ENCODE measurements at regions not wholly inside any gene's neighbourhood (a gene's known extent, or its start where the extent isn't known, plus 50 kb on each side); places are given as distances from the start of the nearest gene placed in this dataset.
"Not testable (repeated sequence)": the region's sequence is repeated elsewhere in the genome, so short reads cannot be mapped to it uniquely, and the experiment has no call there.

GRCh38 chr15:30195355-30196008 is 60.6 kb downstream of the GOLGA8T start:
- FAIRE-seq; H3K27me3 ChIP-seq (ENCODE audit: control insufficient read depth, insufficient read depth, low read length); intact Hi-C loops (cut with DNase I); H3K36me3 ChIP-seq (ENCODE audit: control insufficient read depth in 2 of 3, insufficient read depth in 3 of 3, low read length in 3 of 3); H3K27ac ChIP-seq (ENCODE audit: low read depth in 2 of 2, low read length in 2 of 2); H3K4me3 ChIP-seq (ENCODE audit: low read length in 3 of 3); H3K9me3 ChIP-seq (ENCODE audit: control insufficient read depth in 2 of 3, insufficient read depth in 1 of 3, low read length in 3 of 3); H3K9ac ChIP-seq (ENCODE audit: low read length in 3 of 3); H3K4me1 ChIP-seq (ENCODE audit: control insufficient read depth in 2 of 3, insufficient read depth in 2 of 3, low read depth in 1 of 3, low read length in 3 of 3): not testable (repeated sequence)
- DNase-seq: peak in 4 of 5 donors; percentile 9 to 70 (median 32)

GRCh38 chr15:30196009-30196375 is 61.1 kb downstream of the GOLGA8T start:
- H3K4me1 ChIP-seq (ENCODE audit: control insufficient read depth in 2 of 3, insufficient read depth in 2 of 3, low read depth in 1 of 3, low read length in 3 of 3); H3K27me3 ChIP-seq (ENCODE audit: control insufficient read depth, insufficient read depth, low read length); H3K9ac ChIP-seq (ENCODE audit: low read length in 3 of 3); FAIRE-seq; H3K4me3 ChIP-seq (ENCODE audit: low read length in 3 of 3); H3K27ac ChIP-seq (ENCODE audit: low read depth in 2 of 2, low read length in 2 of 2); H3K36me3 ChIP-seq (ENCODE audit: control insufficient read depth in 2 of 3, insufficient read depth in 3 of 3, low read length in 3 of 3); intact Hi-C loops (cut with DNase I); H3K9me3 ChIP-seq (ENCODE audit: control insufficient read depth in 2 of 3, insufficient read depth in 1 of 3, low read length in 3 of 3): not testable (repeated sequence)
- peak; percentile 49 to 72 (median 58) for DNase-seq

- DNase-seq; intact Hi-C loops (cut with DNase I); H3K27me3 ChIP-seq (ENCODE audit: control insufficient read depth, insufficient read depth, low read length); H3K4me1 ChIP-seq (ENCODE audit: control insufficient read depth in 2 of 3, insufficient read depth in 2 of 3, low read depth in 1 of 3, low read length in 3 of 3); H3K27ac ChIP-seq (ENCODE audit: low read depth in 2 of 2, low read length in 2 of 2); H3K9ac ChIP-seq (ENCODE audit: low read length in 3 of 3); H3K36me3 ChIP-seq (ENCODE audit: control insufficient read depth in 2 of 3, insufficient read depth in 3 of 3, low read length in 3 of 3); H3K9me3 ChIP-seq (ENCODE audit: control insufficient read depth in 2 of 3, insufficient read depth in 1 of 3, low read length in 3 of 3); H3K4me3 ChIP-seq (ENCODE audit: low read length in 3 of 3); FAIRE-seq: not testable (repeated sequence)
Measured at GRCh38 chr15:30196769-30197168, 61.9 kb downstream of the GOLGA8T start.

- not testable (repeated sequence) for FAIRE-seq; H3K27me3 ChIP-seq (ENCODE audit: control insufficient read depth, insufficient read depth, low read length); H3K27ac ChIP-seq (ENCODE audit: low read depth in 2 of 2, low read length in 2 of 2)
Measured at GRCh38 chr15:30201517-30201916, 66.7 kb downstream of the GOLGA8T start.

GRCh38 chr15:30213733-30214132 is 78.9 kb downstream of the GOLGA8T start:
- intact Hi-C loops (cut with DNase I); H3K36me3 ChIP-seq (ENCODE audit: control insufficient read depth in 2 of 3, insufficient read depth in 3 of 3, low read length in 3 of 3); H3K9ac ChIP-seq (ENCODE audit: low read length in 3 of 3); DNase-seq; H3K9me3 ChIP-seq (ENCODE audit: control insufficient read depth in 2 of 3, insufficient read depth in 1 of 3, low read length in 3 of 3); FAIRE-seq; H3K27me3 ChIP-seq (ENCODE audit: control insufficient read depth, insufficient read depth, low read length); H3K27ac ChIP-seq (ENCODE audit: low read depth in 2 of 2, low read length in 2 of 2); H3K4me1 ChIP-seq (ENCODE audit: control insufficient read depth in 2 of 3, insufficient read depth in 2 of 3, low read depth in 1 of 3, low read length in 3 of 3); H3K4me3 ChIP-seq (ENCODE audit: low read length in 3 of 3): not testable (repeated sequence)

More at GRCh38 chr15:30201517-30201916, 66.7 kb downstream of the GOLGA8T start:
- H3K4me1 ChIP-seq (ENCODE audit: control insufficient read depth in 2 of 3, insufficient read depth in 2 of 3, low read depth in 1 of 3, low read length in 3 of 3); H3K4me3 ChIP-seq (ENCODE audit: low read length in 3 of 3); H3K9ac ChIP-seq (ENCODE audit: low read length in 3 of 3); H3K9me3 ChIP-seq (ENCODE audit: control insufficient read depth in 2 of 3, insufficient read depth in 1 of 3, low read length in 3 of 3); intact Hi-C loops (cut with DNase I); DNase-seq; H3K36me3 ChIP-seq (ENCODE audit: control insufficient read depth in 2 of 3, insufficient read depth in 3 of 3, low read length in 3 of 3): not testable (repeated sequence)

GRCh38 chr15:30221803-30222202 is 87.0 kb downstream of the GOLGA8T start:
- H3K4me3 ChIP-seq (ENCODE audit: low read length in 3 of 3); H3K27me3 ChIP-seq (ENCODE audit: control insufficient read depth, insufficient read depth, low read length); H3K27ac ChIP-seq (ENCODE audit: low read depth in 2 of 2, low read length in 2 of 2); H3K4me1 ChIP-seq (ENCODE audit: control insufficient read depth in 2 of 3, insufficient read depth in 2 of 3, low read depth in 1 of 3, low read length in 3 of 3); intact Hi-C loops (cut with DNase I); DNase-seq; FAIRE-seq; H3K9ac ChIP-seq (ENCODE audit: low read length in 3 of 3); H3K9me3 ChIP-seq (ENCODE audit: control insufficient read depth in 2 of 3, insufficient read depth in 1 of 3, low read length in 3 of 3); H3K36me3 ChIP-seq (ENCODE audit: control insufficient read depth in 2 of 3, insufficient read depth in 3 of 3, low read length in 3 of 3): not testable (repeated sequence)

- intact Hi-C loops (cut with DNase I); DNase-seq: not testable (repeated sequence)
Measured at GRCh38 chr15:30222798-30223591, 88.1 kb downstream of the GOLGA8T start.

GRCh38 chr15:30225233-30225891 is 90.5 kb downstream of the GOLGA8T start:
- H3K27ac ChIP-seq (ENCODE audit: low read depth in 2 of 2, low read length in 2 of 2); FAIRE-seq; H3K4me3 ChIP-seq (ENCODE audit: low read length in 3 of 3); H3K27me3 ChIP-seq (ENCODE audit: control insufficient read depth, insufficient read depth, low read length); H3K9ac ChIP-seq (ENCODE audit: low read length in 3 of 3); H3K9me3 ChIP-seq (ENCODE audit: control insufficient read depth in 2 of 3, insufficient read depth in 1 of 3, low read length in 3 of 3); H3K36me3 ChIP-seq (ENCODE audit: control insufficient read depth in 2 of 3, insufficient read depth in 3 of 3, low read length in 3 of 3); H3K4me1 ChIP-seq (ENCODE audit: control insufficient read depth in 2 of 3, insufficient read depth in 2 of 3, low read depth in 1 of 3, low read length in 3 of 3); intact Hi-C loops (cut with DNase I): not testable (repeated sequence)
- DNase-seq: peak in 2 of 5 donors; percentile 7 to 37

More at GRCh38 chr15:30222798-30223591, 88.1 kb downstream of the GOLGA8T start:
- H3K36me3 ChIP-seq (ENCODE audit: control insufficient read depth in 2 of 3, insufficient read depth in 3 of 3, low read length in 3 of 3); H3K9me3 ChIP-seq (ENCODE audit: control insufficient read depth in 2 of 3, insufficient read depth in 1 of 3, low read length in 3 of 3); H3K4me1 ChIP-seq (ENCODE audit: control insufficient read depth in 2 of 3, insufficient read depth in 2 of 3, low read depth in 1 of 3, low read length in 3 of 3); H3K27me3 ChIP-seq (ENCODE audit: control insufficient read depth, insufficient read depth, low read length); H3K4me3 ChIP-seq (ENCODE audit: low read length in 3 of 3); H3K9ac ChIP-seq (ENCODE audit: low read length in 3 of 3); FAIRE-seq; H3K27ac ChIP-seq (ENCODE audit: low read depth in 2 of 2, low read length in 2 of 2): not testable (repeated sequence)
